HG02642 (cell line): ENCODE measurements at regions not wholly inside any gene's neighbourhood (a gene's known extent, or its start where the extent isn't known, plus 50 kb on each side); places are given as distances from the start of the nearest gene placed in this dataset.
"Not testable (repeated sequence)": the region's sequence is repeated elsewhere in the genome, so short reads cannot be mapped to it uniquely, and the experiment has no call there.

Experiments used
- ATAC-seq: cut with Tn5 transposase; IDR thresholded peaks from one replicate; pipeline ENCODE4 v1.9.1; 2021; ENCODE audit warnings: mild to moderate bottlenecking; ENCODE audit not compliant: unreplicated experiment, poor library complexity

DNA sequence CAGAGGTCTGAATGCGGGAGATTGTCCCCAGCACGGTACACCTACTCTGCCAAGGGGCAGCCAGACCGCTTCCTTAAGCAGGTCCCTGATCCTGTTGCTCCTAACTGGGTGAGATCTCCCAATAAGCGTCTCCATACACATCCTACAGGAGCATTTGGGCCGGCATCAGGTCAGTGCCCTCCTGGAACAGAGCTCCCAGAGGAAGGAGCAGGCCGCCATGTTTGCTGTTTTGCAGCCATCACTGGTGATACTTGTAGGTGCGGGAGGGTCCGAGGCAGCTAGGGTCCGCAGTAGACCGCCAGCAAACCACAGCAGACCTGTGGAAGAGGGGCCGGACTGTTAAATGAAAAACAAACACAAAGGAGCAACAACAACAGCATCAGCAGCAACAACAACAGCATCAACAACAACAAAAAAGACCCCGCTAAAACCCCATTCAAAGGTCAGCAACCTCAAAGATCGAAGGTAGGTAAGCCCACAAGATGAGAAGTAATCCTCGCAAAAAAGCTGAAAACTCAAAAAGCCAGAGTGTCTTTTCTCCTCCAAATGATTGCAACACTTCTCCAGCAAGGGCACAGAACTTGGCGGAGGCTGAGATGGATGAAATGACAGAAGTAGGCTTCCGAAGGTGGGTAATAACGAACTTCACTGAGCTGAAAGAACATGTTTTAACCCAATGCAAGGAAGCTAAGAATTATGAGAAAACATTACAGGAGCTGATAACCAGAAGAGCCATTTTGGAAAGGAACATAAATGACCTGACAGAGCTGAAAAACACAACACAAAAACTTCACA is 79.0 kb upstream of the CDH7 start:
- ATAC-seq, result no peak

DNA sequence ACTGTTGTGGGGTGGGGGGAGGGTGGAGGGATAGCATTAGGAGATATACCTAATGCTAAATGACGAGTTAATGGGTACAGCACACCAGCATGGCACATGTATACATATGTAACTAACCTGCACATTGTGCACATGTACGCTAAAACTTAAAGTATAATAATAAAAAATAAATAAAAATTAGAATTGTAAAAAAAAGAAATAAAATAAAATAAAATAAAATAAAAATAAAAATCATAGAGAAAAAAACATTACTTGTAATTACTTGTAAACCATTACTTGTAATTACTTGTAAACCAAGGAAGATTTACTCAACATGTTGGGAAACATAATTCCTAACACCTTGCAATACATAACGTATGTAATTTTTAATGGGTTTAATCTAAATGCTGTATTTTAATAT is 80.7 kb upstream of the CDH7 start:
- not testable (repeated sequence) for ATAC-seq

DNA sequence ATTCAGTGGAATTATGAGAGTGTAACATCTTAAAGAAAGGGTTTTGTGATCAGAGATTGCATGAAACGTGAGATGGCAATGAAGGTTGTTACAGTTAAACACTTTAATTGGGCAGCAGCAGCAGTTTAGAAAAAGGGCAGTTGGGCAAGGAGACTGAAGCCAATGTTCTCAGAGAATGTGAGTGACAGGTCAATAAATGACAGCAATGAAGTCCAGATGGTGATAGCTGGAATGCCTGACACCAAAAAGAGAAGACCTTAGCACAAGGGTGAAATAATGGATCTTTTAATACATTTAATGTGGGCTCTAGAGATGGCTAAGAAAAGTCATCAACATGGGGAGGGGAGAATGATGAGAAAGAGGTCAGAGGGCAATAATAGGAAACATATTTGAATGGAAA is 89.4 kb upstream of the CDH7 start:
- no peak for ATAC-seq

DNA sequence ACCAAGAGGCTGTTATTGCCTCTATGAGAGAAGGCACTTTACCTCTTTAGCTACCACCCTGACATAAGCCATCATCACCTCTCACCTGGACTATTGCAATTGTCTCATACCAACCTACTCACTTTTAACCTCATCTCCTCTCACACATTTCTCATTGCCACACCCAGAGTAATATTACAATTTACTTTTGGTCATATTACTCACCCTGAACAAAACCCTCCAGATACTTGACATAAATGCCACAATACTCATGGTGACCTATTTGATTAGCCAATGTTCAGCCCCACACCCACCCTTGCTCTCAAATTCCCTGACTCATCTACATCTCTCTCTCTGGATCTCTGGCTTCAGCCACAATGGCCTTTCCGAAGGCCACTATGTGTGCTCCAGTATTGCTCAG is 90.9 kb upstream of the CDH7 start:
- ATAC-seq, result no peak

DNA sequence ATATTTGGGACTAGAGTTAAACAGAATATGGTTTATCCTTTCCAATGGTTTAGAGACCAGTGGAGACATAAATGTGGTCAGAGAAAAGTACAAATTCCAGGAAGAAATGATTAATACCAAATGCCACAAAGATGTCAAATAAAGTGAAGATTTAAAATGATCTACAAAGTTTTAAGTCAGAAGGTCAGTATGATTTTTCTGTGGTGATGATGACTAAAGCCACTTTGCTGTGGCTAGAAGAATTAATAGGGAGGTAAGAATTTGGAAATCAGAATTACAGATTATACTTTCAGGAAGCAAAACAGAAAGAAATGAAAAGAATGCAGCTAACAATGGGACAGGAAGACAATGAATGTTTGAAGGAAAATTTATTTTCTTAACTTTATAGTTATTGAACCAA is 91.5 kb upstream of the CDH7 start:
- no peak for ATAC-seq

DNA sequence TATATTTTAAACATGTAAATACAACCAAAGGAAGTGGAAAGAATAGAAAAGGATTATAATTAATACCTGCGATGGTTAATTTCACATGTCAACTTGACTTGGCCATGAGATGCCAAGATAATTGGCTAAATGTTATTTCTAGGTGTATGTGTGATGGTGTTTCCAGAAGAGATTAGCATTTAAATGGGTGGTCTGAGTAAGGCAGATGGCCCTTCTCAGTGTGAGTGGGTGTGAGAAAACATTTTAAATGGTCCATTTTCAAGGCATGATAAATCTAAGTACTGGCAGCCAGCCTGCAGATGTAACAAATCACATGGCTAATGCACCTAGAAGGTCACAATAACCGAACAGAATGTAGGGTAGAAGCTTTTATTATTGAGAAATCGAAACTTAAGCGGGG is 99.6 kb upstream of the CDH7 start:
- no peak for ATAC-seq

DNA sequence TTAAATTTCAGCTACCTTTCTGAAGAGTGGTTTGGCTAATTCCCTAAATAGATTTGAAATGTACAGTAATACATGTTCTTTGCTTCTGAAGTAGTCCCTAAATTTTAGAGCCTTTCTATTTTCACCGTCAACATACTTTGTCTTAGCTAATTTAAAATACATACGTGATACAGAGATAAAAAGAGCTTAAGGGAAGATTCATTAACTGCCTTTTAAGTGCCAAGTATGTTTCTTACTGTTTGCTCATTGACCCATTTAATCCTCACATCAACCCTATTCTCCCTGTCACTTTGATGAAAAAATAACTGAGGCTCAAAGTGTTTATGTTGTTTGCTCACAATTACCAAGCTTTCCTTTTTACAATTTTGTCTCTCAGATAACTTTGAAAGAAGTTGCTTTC is 118.6 kb upstream of the CDH7 start:
- no peak for ATAC-seq

DNA sequence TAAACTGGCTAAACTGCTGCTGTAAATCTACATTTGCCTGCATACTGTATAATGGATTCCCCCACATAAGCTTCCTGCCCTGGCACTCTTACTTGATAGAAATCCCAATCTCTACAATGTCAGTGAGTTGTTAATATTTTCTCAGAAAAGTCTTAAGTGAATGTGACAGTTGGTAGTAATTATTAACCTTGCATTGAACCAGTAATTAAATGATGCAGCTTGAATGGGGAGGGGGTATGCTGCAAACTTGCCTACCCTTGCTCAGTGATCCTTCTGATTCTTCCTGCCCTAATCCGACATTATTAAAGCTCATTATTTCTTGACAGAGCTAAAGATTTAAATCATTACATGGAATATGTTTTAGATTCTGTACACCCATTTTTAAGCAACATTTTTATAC is 119.0 kb upstream of the CDH7 start:
- no peak for ATAC-seq

DNA sequence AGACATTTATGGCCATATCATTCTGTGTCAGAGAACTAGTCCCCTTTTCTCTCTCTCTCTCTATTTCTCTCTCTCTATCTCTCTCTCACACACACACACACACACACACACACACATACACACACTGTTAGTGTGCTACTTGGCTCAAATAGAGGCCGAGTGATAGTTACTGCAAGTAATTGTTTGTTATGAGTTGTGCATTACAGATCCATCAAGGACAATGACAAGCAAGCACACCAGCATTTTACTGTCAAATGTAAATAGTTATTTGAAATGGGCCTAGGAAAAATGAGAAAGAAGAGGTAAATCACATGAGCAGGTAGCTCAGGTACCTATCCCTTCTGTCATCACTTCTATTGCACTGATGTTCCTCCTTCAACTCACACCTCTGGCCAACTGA is 122.4 kb upstream of the CDH7 start:
- no peak for ATAC-seq

DNA sequence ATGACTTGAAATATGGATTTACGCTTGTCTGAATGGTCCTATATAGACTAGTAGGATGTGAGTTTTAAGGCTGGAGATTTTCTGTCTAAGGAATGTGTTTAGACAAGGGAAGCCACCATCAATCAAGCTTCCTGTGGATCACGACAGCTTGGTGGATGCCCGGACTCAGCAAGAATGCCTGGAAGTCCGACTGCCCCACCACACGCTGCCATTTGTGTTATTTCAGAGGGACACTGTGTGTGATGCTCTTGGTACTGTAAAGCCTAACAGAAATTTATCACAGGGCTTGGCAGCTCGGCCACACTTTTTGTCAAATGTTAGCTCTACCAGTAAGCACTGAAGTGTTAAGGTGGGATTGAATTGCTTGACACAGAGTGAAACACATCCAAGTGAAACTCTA is 127.1 kb upstream of the CDH7 start:
- no peak for ATAC-seq

DNA sequence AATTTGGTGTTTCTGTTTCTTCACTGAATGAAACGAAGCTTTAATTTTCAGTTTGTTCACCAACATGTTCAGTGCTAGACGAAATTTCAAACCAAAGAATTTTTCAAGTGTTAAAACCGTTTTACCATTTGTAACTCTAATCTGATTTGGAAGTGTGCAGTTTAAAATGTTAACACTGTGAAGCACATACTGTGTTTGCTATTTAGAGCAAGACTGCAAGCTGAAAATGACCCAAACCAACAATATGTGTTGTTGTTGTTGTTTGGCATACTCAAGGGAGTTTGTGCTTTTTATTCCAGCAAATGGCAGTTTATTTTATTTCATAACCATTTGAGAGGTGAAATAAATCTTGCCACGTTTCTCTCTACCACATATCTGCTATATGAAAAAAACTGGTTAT is 128.4 kb upstream of the CDH7 start:
- ATAC-seq, result no peak

DNA sequence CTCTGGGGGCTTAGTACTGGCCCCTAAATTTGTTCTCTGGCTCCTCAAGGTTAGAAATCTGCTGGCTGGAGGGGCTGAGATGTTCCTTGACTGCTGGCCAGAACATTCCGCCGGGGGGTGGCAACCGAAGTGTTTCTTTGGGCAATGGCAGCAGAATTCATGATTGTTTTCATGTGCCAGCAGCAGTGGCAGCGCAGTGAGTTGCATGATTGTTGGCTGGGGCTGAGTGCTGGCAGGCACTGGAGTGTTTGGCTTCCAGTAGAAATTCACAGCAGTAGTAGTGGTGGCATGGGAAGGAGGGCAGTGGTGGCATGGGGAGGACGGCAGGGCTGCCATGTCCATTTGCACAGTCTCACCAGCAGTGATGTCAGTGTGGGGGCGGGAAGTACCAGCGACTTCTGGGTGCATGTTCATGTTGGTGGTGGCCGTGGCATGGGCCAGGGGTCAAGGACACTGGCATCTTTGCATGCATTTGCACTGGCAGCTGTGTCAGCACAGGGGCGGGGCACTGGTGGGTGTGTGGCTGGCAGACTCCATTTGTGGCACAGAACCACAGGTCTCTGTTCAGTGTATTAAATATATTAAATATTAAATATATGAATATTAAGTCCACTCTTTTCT is 130.6 kb upstream of the CDH7 start:
- no peak for ATAC-seq

DNA sequence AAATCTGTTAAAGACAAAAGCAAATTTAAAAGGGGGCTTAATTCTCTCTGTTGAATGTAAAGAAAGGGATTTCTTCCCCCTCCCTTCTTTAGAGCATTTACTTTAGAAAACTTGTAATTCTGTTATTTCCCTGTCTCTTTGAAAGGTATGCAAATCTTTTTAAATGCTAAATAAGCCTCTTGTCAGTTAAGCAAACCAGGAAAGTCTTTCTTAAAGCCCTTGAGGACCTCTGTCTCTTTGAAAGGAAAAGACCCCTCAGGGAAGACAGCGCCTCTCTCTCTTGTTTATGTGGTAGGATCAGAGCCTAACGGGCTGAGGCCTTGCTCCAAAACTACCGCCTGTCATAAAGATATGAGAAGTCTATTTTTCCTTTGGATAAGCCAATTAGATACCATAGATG is 139.9 kb upstream of the CDH7 start:
- no peak for ATAC-seq

DNA sequence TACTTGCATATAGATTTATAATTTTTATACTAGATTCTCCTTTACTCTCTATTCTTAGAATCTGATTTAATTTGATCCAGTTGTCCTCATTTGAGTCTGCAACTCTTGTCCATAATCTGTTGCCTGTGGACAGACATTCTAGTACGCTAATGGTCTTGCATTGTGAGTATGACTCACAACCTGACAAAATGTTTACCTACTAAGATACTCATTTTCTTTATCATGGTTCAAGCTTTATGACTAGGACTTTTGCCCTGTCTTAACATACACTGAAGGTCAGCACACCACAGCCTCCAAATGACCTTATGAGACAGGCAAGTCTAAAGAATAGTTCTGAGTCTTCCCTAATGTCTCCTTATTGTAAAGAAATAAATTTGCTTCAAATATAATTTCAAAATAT is 142.3 kb upstream of the CDH7 start:
- ATAC-seq, result no peak

DNA sequence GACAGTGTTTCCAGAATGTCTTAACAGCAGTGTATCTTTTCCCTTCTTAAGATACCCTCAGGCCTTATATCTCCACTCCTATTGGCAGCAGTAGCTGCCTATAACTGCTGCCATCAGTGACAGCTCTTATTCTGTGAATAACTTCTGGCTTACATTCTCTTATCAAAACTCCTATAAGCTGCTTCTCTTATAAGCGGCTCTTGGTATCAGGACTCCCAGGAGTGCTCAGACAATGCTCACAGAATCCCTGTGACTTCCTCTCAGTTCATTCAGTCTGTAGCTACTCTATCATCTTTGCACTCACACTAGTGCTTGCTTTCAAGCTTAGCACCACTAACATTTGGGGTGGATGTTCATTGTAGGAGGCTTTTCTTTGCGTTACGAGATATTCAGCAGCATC is 143.7 kb upstream of the CDH7 start:
- no peak for ATAC-seq

DNA sequence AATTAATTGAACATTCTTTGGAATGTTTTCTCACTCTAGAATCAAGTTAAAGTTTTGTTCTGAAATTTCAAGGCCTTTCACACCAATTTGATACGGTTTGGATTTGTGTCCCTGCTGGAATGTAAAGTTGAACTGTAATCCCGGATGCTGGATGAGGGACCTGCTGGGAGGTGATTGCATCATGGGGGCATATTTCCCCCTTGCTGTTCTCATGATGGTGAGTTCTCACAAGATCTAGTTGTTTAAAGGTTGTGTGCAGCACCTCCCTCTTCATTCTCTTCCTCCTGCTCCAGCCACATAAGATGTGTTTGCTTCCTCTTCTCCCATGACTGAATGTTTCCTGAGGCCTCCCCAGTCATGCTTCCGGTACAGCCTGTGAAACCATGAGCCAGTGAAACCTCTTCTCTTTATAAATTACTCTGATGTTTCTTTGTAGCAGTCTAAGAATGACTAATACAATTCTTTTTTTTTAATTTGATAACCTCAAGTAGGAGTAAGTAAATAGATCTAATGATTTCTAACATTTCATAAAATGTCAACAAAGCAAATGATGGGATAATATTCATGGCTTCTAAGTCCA is 144.2 kb upstream of the CDH7 start:
- ATAC-seq, result no peak

DNA sequence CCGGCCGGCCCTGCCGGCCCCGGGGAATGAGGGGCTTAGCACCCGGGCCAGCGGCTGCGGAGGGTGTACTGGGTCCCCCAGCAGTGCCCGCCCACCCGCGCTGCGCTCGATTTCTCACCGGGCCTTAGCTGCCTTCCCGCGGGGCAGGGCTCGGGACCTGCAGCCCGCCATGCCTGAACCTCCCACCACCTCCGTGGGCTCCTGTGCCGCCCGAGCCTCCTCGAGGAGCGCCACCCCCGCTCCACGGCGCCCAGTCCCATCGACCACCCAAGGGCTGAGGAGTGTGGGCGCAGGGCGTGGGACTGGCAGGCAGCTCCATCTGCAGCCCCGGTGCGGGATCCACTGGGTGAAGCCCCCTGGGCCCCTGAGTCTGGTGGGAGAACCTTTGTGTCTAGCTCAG is 145.5 kb upstream of the CDH7 start:
- ATAC-seq, result not testable (repeated sequence)

DNA sequence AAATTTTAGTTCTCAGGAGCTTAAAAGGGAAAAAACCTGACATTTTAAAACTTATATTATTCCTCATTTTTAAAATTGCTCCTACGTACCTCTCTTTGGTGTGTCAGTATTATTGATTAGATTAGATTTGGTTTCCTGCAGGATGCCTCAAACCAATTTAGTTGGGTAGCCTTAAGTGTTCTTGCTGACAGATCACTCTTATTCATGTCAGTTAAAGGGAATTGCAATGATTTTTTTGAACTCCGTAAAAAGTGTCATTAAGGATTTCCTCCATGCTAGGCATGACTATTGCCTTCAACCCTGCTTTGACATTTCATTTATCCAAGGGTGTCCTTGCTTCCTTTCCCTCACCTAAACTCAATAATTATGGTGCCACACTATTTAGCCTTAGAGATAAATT is 149.0 kb upstream of the CDH7 start:
- ATAC-seq, result no peak

DNA sequence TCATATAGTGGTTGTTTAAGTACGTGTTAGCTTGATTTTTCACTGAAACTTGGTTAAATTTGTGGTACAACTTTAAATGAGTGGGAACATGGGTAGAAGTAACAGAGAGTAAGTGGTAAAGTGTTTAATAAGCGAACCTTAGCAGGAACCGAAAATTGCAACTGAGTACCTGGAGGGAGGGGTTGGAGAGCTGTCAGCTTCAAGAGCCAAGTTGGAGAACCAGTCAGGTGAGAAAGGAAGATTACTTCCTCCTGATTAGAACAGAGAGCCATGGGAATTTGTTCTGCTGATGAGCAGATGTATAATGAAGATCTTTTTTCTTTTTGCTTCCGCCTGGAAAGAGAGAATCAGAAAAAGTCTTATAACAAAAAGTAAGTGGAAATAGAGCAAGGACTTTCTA is 158.4 kb upstream of the CDH7 start:
- no peak for ATAC-seq

DNA sequence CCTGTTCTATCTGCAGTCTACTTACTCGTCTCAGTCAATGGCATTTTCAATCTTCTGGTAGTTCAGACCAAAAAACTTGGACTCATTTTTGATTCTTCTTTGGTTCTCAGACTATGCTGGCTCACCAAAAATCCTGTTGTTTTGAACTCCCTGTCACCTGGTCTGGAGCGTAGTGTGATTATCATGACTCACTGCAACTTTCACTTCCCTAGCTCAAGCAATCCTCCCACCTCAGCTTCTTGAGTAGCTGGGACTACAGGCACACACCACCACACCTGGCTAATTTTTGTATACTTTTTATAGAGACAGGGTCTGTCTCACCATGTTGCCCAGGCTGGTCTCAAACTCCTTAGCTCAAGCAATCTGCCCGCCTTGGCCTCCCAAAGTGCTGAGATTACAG is 163.3 kb upstream of the CDH7 start:
- no peak for ATAC-seq

DNA sequence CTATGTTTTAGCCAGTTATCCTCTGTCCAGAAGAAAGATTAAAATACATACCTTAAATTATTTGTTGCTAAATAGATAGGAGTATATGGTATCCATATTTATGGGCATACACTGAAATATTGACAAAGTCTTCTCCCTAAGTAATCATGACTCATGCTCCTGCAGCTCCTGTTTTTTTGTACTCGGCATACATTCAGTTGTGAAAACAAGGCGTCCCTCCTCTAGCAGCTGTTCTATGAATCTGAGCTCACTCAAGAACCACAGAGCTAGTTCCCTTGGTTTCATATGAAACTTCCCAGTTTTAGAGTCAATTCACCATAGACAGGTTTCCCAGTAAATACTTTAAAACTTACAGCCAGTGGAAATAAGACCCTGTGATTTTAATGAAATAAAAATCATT is 168.7 kb upstream of the CDH7 start:
- not testable (repeated sequence) for ATAC-seq

DNA sequence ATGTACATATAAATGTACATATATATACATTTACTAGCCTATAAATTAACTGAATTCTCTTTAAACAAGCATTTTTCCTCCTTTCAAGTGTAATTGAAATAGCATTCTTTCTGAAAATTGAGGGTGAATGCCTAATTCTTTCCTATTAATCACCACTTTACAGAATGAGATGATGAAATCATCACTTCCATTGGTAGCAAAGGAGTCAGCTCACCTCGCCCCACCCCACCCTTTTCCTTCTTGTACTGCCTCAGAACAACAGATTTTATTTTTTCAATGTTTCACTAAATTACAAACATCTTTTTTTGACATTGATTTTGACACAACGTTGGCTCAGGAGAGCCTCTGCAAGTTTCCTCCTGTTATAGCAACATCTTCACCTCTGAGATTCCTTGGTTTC is 181.9 kb upstream of the CDH7 start:
- no peak for ATAC-seq
